ENCODE measurements at regions not wholly inside any gene's neighbourhood (a gene's known extent, or its start where the extent isn't known, plus 50 kb on each side); places are given as distances from the start of the nearest gene placed in this dataset.
"Not testable (repeated sequence)": the region's sequence is repeated elsewhere in the genome, so short reads cannot be mapped to it uniquely, and the experiment has no call there.

DNA sequence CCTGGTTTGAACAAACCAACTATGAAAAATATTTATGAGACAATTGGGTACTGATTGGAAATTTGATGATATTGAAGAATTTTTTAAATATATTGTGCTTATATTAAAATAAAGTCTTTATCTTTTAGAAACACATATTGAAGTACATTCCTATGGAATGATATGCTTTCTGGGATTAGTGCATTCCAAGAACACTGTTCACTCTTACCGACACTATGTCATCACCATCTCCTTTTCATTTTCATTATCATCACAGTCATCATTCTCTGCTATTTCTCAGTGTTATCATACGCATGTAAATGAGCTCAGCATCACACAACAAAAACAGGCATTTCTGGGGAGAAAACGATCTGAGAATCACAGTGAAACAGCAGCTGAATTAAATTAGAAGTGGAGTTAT is 513.3 kb upstream of the CCDC196 start:
- no peak for FAIRE-seq

DNA sequence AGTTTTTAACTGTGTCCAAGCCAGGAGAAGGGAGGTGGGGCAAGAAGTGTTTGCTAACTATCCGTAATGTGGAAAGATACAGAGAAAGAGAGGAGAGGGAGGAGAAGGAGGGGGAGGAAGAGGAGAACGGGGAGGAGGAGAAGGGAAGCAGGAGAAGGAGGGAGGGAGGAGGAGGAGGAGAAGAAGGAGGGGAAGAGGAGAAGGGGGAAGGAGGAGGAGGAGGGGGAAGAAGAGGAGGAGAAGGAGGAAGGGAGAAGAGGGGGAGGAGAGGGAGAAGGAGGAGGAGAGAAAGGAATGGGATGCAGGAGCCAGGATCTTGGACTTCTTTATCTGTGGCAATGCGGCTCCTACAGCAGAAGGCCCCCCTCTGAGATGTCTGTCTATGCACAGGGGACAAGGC is 510.3 kb upstream of the CCDC196 start:
- FAIRE-seq, result no peak

DNA sequence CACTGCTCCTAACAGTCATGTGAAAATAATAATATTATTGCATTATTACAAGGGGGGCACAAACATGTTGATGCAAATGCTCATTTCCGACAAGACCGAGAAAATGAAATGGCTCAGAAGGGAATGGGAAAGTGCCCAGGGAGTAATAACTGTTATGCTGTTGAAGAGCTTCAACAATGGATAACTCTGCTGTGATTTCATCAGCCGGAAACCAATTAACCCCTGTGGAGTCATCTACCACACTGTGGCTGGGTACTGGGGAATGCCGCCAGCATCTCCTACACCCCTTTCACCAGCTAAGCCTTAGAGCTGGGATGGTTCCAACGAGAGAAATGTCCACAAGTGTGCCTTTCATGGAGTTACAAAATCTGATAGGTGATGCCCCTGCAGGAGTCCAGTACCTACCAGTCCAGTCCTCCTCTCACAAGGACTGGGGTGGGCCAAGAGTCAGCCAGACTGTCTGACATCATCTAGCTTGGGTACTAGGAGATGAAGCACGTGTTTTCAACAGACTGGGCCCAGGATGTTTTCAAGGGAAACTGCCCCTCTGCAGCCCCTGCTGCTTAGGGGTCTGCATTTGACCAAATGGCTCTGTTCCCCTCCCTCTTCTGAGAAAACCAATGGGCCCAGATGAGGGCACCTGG is 509.3 kb upstream of the CCDC196 start:
- FAIRE-seq, result no peak

DNA sequence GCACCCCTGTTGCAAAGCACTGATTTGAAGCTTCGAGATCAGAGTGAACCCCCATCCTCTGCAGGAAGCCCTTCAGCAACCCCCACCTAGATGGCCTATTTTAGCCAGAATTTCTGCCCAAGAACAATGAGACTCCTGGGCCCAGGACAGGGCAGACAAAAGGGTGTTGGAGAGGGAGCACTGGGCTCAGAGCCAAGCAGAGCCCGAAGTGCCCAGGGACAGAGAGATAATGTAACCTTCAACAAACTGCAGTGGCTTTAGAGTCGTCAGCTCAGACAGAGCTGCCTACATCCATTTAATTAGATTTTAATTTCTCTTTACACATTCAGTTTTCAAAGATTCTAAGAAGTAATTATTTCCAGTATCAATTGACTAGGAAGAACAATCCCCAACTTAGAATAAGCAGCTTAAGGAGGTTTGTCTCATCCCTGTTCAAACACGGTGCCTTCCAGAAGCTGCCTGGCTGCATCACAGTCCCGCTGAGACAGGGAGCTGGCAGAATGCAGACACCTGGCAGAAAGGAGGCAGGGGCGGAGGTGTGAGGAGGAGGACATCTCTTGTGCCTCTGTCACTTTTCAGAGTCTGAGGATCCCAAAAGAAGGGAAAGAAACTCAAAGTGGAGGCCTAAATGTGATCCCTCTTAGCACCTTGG is 504.9 kb upstream of the CCDC196 start:
- no peak for FAIRE-seq

DNA sequence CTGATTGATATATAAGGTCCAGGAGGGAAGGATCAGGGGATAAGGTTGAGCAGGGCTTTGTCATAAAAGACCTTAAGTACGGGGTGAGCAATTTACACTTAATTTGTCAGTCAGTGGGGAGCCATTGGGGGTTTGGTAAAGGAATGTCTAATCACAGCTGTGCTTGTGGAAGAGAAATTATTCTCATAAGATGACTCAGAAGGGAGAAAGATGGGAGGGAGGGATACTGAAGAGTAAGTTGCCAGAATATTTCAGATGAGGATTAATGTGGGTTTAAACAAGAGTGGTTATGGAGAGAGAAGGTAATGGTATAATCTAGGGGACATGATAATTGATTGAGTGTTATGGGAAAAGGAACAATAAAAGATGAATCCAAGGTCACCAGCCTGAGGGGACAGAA is 500.1 kb upstream of the CCDC196 start:
- FAIRE-seq, result no peak

DNA sequence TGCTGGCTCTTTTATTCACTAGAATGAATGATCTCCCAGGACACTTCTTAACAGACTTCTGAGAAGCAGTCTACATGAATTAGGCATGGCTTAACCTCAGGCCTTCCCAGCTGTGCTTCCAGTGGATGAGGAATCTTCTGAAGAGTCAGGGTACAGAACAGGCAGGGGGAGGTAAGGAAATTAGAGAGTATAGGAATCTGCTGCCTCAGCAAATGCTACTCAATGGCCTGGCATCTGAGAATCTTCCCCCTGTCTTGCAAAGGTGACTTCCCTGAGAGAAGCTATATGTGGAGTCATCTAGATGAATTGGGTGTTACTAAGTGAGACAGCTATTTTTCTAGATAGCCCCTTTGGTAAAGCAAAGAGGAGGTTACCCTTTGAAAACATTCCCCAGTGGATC is 496.2 kb upstream of the CCDC196 start:
- FAIRE-seq, result no peak

DNA sequence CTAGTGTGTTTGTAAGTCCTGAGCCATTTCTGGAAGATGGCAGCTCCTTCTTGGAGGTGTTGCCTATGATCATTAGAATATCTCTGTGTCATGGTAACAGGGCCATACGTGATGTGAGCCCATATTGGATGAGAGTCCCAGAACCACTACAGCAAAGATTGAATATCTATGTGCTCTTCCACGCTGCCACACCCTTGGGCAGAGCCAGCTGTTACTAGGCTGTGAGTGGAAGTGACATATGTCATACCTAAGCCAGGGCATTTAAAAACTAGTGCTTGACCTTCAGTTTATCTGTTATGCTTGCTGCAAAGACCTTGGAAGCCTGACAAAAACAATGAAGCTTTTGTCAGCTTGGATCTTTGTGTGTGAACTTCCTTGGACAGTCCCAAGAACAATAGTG is 495.1 kb upstream of the CCDC196 start:
- FAIRE-seq, result no peak

DNA sequence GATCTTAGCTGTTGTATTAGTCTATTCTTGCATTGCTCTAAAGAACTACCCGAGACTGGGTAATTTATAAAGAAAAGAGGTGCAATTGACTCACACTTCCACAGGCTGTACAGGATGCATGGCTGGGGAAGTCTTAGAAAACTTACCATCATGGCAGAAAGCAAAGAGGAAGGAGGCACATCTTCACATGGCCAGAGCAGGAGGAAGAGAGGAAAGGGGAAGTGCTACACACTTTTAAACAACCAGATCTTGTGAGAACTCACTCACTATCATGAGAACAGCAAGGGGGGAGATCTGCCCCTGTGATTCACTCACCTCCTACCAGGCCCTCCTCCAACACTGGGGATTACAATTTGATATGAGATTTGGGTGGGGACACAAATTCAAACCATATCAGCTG is 494.2 kb upstream of the CCDC196 start:
- FAIRE-seq, result not testable (repeated sequence)

DNA sequence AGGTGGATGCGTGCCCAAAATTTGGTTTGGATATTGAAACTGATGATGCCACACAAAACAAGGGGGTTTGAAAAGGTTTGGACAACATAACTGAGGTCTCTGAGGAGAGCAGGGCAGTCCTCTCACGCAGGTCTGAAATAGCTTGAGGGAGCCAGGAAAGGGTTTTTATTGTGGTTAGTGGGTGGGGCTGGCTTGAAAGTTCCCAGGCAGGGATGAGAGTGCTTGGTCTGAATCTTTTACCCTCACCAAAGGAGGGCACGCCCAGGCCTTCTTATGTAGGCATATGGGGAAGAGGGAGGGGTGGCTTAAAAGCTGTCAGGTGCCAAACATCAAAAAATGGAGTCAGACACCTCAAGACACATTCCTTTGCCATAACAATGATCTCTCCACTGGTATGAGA is 493.1 kb upstream of the CCDC196 start:
- no peak for FAIRE-seq

DNA sequence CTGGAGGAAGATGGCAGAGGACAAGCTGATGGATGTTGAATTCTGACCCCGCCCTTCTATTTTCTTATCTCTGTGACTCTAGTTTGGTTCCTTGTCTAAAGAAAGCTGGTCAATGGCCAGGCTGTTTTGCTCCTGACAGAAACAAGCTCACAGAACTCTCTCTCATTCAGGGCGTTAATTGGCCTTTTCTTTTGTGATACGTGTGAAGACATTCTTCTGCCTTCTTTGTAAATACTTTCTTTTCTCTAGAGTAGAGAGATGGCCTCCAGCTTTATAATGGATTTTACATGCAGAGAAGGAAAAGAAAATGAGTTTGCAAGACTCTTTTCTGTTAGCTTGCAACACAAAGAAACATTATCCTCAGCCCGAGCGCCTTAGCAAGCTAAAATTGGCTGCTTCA is 492.2 kb upstream of the CCDC196 start:
- no peak for FAIRE-seq

DNA sequence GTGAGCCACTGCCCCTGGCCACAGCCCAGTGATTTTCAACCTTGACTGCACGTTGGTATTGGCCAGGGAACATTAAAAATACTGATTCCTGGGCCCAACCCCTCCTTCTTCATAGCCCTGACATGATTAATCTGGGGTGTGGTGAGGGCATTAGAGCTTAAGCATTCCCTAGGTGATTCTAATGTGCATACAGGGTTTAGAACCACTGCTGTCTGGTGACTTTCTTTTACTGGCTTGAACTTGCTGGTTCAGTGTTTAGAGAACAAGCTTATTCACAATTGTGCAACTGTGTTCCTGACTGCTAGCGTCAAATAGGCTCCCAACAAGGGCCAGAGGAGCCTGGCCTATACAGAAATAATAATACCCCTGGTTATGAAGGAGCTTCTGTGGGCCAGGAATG is 488.8 kb upstream of the CCDC196 start:
- no peak for FAIRE-seq

DNA sequence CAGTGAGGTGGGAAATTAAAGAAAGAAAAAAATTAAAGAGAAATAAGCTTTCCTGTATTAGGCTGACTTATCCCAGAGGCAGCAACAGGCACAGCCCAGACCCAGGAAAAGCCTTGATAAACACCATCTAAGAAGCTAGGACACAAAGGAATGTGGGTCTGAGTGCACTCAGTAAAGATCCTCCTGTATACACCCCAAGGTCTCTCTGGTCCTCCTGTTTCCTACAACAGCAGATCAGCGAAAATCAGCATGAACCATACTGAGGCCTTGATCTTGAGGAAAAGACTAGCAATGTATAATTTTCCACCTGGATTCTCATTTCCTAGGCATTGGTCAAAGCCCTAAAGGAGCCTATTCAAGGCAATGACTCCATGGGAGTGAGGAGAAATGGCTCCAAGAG is 486.3 kb upstream of the CCDC196 start:
- FAIRE-seq, result no peak

DNA sequence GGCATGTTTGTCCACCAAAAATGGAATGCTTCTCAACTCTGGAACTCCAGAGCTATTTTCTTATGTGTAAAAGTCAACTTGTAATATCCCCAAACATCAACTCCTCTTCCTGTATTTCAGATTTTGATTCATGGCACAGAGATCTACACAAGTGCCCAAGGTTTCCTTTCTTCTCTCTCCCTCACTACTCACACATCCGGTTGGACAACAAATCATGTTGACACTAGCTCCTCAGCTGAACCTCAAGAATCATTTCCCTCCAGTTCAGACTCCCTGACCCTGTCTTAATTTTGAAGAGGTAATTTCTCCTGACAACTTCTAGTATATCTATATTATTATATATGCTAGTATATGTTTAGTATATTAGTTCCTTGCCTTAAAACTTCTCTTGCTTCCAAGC is 485.4 kb upstream of the CCDC196 start:
- no peak for FAIRE-seq

DNA sequence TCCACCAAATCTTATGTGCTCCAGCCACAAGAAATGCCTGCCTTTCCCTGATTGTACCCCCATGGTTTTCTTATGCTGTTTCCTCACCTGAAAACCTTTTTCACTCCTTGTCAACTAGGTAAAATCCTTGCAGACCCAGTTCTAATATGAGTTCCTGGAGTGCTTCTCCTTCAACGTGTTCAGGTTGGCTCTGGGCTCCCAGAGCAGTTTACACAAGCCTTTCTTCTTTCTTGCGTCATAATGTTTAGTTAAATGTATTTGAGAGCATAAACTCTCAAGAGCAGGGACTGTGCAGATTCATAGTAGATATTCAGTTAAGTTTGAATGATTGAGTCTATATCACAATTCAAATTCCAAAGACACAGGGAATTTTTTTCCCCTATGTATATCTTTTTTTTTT is 484.8 kb upstream of the CCDC196 start:
- no peak for FAIRE-seq

DNA sequence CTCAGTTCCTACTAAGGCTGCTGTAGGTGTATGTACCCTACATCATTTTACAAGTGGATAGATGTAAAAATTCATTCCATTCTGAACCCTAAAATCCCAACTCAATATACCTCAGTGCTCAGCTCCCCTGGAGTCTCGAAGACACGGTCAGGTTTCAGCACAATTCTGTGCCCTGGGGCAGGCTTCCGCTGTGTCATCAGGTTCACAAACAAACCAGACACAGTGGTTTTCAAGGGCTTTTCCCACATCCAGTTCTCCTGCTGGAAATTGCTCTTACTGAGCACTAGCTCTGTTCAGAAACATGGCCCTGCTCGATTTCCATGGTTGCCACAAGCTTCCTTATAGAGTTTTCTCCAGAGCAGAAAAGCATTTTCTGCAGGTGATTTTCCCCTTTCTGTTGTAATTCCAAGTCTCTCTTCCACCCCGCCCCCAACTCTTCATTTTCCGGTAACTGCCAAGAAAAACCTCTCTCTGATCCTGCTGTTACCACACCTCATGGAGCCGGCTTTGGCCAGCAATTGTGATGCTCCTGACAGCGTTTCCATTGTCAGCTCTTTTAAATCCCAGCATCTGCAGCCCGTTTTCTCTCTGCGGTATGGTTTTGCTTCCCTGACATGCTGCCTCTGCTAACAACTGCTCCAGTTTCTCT is 483.0 kb upstream of the CCDC196 start:
- no peak for FAIRE-seq

DNA sequence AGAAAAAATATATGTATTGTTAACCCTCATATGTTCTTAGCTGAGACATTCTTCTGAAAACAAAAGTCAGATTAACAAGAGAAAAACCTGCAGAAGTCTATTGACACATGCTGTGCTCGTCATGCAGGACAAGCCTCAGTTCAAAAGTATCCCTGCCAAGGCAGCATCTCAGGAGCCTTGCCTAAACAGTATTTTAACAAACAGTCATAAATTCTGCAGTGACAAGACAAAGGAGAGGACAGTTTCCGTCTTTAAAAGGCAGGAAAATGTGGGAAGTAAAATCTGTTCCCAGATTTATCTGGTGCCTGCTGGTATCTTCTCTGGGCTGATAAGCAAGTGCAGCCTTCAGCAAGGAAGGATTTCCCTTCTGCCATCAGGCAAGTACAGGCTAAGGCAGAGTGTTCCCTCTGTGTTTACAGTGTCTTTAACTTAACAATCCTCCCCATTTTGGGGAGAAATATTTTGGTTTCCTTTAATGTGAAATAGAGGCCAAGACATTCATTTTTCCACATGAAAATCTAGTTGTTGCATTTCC is 480.2 kb upstream of the CCDC196 start:
- FAIRE-seq, result no peak

DNA sequence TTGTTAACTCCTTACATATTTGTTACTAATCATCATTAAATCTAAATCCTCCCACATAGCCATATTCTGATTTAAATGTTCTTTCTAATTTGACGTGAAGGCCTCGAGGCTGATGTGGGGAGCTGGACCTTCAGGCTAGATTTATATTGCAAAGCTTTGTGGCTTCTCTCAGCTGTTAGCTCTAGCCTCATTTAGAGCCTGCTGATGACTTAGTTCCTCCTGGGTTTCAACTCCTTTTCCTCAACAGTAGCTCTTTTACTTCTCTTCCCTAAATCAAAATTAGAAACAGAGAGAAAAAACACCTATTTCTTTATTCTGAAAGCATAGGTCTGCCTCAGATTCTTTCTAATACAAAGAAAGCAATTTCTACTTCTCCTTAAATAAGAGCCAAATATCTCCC is 477.5 kb upstream of the CCDC196 start:
- FAIRE-seq, result no peak

DNA sequence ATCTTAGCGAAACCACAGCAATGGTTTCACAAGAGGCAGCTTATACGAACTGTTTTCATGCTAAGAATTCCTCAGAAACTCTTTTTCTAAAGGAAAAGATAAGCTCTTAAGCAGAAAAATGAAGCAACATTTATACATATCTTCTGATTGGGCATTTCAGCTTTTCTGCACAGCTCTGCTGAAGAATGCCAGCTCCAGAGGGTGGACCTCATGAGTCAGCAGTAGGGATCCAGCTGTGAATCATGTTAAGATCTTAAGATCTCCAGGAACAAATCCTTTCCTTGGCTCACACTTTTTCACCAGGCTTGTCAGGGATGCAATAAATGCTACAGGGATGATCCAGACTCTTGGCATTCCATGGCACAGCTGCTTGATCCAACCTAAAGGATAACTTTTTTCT is 477.1 kb upstream of the CCDC196 start:
- FAIRE-seq, result no peak

DNA sequence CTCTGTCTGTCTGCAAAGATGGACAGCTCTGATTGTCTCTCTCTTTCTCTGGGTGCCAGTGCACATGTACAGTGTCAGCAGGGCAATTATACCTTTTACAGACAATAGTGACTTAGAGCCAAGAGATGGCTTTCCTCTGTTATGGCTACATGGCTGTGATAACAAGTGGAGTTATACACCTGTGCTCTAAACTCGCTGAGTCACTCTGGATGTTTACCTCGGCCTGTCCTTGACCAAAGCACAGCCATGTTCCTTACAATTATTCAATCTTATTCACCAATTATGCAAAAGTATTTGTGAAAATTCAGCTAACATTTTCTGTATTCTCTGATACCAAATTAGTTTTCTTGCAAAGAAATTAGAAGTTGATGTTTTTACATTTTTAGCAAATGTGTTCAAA is 475.5 kb upstream of the CCDC196 start:
- FAIRE-seq, result no peak

DNA sequence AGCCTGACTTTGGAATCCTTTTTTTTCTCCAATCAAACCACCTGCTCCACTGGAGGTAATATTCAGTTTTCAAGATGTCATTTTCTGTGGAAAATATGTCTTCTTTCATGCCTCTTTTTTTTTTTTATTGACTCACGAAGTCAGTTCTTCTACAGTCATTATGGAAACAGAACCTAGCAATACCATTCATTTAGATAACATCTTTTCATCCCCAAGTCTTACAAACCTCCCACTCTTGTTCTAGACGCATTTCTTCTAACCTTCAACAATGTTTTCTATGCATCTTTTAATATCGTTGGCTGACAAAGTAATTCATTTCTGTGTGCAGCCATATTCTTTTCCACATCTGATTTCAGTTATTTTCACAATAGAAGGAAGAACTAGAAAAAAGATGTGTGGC is 474.3 kb upstream of the CCDC196 start:
- FAIRE-seq, result no peak

DNA sequence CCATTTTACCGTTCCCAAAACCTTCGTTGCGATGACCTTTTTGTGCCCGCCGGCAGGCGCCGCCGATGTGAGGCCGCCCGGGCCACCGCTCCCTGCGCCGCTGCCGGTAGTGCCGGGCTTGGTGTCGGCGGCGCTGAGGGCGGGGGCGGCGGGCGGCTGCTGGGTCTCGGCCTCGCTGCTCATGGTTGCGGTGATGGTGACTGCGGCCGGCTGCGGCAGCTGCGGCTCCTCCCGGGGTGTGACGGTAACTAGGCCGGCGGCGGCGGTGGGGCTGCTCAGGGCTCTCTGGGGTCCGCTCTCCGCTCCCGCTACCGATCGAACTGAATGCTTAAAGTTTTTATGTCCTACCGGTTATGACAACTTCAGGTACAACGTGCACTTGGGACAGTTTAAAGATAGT is 472.6 kb upstream of the CCDC196 start:
- FAIRE-seq, result not testable (repeated sequence)

DNA sequence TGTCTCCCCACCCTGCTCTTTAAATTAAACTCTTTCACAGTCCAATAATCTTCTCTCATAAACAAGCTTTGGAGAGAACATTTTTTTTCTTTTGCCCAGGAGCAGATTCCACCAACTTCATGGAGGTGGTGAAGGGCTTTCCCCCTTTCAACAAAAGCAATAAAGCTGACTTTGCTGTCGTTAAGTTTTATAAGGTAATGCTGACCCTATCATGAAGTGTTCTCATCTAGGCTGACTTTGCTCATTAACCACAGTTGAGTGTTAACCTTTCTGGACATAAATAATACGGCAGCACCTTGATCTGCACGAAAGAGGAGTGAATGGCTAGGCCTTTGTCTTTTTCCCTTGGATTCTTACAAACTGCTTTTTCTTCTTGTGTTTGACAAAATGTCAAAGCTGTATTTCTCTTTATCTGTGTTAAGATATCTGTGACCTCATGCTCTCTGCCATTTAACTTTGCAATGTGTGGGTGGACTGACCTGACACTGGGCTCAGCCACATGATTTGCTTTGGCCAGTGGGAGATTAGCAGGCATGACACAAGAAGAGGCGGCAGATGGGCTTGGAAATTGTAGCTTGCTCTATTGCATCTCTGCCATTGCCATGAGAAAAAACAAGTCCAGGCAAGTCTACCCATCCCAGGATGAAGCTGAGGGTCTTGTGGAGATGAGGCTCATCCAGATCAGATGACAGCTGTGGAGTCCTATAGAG is 470.9 kb upstream of the CCDC196 start:
- no peak for FAIRE-seq

DNA sequence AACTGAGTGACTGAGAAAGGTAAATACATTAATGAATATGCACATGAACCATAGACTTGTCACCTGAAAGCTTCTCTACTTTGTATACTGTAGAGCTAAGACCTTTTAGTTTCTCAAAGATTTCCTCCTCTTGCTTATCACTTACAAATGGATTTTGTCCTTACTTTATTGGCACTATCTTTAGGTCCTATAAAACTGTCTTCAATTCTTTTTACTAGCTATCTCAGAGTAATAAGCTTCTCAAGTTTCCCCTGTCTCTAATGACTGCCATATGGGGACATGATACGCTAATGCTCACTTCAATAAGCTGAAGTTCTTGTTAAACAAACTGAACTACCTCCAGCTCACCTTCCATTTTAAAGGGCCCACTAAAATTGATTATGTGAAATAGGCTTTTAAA is 468.2 kb upstream of the CCDC196 start:
- FAIRE-seq, result no peak

DNA sequence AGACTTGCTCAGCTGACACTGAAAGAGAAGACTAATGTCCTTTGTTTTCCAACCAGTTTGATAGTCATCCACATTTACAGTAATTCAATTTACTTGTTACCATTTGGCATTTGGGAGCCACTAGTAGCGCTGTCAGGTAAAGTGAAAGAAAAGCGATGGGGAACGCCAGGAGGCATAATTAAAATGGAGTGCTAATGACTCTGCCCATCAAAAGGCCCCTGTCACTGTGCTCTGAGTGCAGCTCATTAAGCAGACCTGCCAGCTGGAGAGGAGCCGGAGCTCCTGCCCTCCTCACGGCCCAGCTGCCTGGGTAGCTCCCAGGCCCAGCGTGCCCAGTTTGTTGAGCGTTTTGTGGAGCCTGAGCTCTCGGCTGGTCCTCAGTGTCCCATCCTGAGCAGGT is 463.6 kb upstream of the CCDC196 start:
- FAIRE-seq, result no peak

Data from endometrium (tissue), 2 donors.